HG03575 (cell line): ENCODE measurements at regions not wholly inside any gene's neighbourhood (a gene's known extent, or its start where the extent isn't known, plus 50 kb on each side); places are given as distances from the start of the nearest gene placed in this dataset.

Experiments used
- ATAC-seq: cut with Tn5 transposase; IDR thresholded peaks from one replicate; pipeline ENCODE4 v1.9.1; 2021; ENCODE audit not compliant: unreplicated experiment, insufficient number of reproducible peaks, low FRiP score; ENCODE audit errors: extremely low read depth

GRCh38 chr1:200354243-200354642 lies 55.6 kb downstream of the ZNF281 start:
- peak; percentile 56 for ATAC-seq

- ATAC-seq: no peak
These were observed 56.6 kb downstream of the ZNF281 start for GRCh38 chr1:200353232-200353631.

- ATAC-seq: no peak
These were observed 57.8 kb downstream of the ZNF281 start for GRCh38 chr1:200351826-200352549.

- ATAC-seq: no peak
These were observed 58.4 kb downstream of the ZNF281 start for GRCh38 chr1:200351425-200351824.

GRCh38 chr1:200346700-200347099 lies 63.1 kb downstream of the ZNF281 start:
- no peak for ATAC-seq

- no peak for ATAC-seq
These were observed 64.3 kb downstream of the ZNF281 start for GRCh38 chr1:200345520-200345919.

GRCh38 chr1:200343874-200344273 lies 66.0 kb downstream of the ZNF281 start:
- ATAC-seq: no peak

- ATAC-seq: no peak
These were observed 67.1 kb downstream of the ZNF281 start for GRCh38 chr1:200342511-200343311.

- ATAC-seq: no peak
These were observed 71.4 kb downstream of the ZNF281 start for GRCh38 chr1:200338451-200338850.

GRCh38 chr1:200337831-200338230 lies 72.0 kb downstream of the ZNF281 start:
- no peak for ATAC-seq

GRCh38 chr1:200337410-200337809 lies 72.4 kb downstream of the ZNF281 start:
- no peak for ATAC-seq

GRCh38 chr1:200336901-200337391 lies 72.9 kb downstream of the ZNF281 start:
- ATAC-seq: no peak

- no peak for ATAC-seq
These were observed 73.6 kb downstream of the ZNF281 start for GRCh38 chr1:200336101-200336845.

- ATAC-seq: no peak
These were observed 75.1 kb downstream of the ZNF281 start for GRCh38 chr1:200334661-200335256.

- ATAC-seq: no peak
These were observed 76.5 kb downstream of the ZNF281 start for GRCh38 chr1:200333329-200333728.

GRCh38 chr1:200332716-200333115 lies 77.1 kb downstream of the ZNF281 start:
- no peak for ATAC-seq

GRCh38 chr1:200330741-200331428 lies 79.0 kb downstream of the ZNF281 start:
- no peak for ATAC-seq

GRCh38 chr1:200329208-200329882 lies 80.5 kb downstream of the ZNF281 start:
- no peak for ATAC-seq
